C4-2B (cell line): ENCODE measurements at regions not wholly inside any gene's neighbourhood (a gene's known extent, or its start where the extent isn't known, plus 50 kb on each side); places are given as distances from the start of the nearest gene placed in this dataset.

ENCODE experiments used
- ZFX ChIP-seq: fragments of 450-650 bp; IDR thresholded peaks from 2 replicates; pipeline ENCODE4 v1.6.1; 2017
- TF ChIP-seq, protein P1 (sequence below): fragments of 450-650 bp; conservative IDR thresholded peaks from 2 replicates; pipeline ENCODE4 v1.5.1; 2017; ENCODE audit warnings: mild to moderate bottlenecking

DNA sequence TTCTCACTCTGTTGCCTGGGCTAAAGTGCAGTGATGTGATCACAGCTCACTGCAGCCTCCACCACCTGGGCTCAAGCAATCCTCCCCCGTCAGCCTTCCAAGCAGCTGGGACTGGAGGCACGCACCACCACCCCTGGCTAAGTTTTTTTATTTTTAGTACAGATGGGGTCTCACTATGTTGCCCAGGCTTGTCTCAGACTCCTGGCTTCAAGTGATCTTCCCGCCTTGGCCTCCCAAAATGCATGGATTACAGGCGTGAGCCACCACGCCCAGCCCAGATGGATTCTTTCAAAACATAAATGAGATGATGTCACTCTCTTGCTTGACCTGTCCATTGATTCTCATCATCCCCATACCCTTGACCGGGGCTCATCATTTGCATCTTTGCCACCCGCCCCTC, 72.6 kb upstream of the SLC6A6 start:
- TF ChIP-seq, protein P1, sequence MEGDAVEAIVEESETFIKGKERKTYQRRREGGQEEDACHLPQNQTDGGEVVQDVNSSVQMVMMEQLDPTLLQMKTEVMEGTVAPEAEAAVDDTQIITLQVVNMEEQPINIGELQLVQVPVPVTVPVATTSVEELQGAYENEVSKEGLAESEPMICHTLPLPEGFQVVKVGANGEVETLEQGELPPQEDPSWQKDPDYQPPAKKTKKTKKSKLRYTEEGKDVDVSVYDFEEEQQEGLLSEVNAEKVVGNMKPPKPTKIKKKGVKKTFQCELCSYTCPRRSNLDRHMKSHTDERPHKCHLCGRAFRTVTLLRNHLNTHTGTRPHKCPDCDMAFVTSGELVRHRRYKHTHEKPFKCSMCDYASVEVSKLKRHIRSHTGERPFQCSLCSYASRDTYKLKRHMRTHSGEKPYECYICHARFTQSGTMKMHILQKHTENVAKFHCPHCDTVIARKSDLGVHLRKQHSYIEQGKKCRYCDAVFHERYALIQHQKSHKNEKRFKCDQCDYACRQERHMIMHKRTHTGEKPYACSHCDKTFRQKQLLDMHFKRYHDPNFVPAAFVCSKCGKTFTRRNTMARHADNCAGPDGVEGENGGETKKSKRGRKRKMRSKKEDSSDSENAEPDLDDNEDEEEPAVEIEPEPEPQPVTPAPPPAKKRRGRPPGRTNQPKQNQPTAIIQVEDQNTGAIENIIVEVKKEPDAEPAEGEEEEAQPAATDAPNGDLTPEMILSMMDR, result no peak
- TF ChIP-seq ZFX, result no peak
